Natural killer cell treated with Interleukin-12 subunit alpha and Interleukin-12 subunit beta and Interleukin-15 and Interleukin-18, amount 100 ng/mL, for 72 hours (primary cell): ENCODE measurements at regions not wholly inside any gene's neighbourhood (a gene's known extent, or its start where the extent isn't known, plus 50 kb on each side); places are given as distances from the start of the nearest gene placed in this dataset.
"Not testable (repeated sequence)": the region's sequence is repeated elsewhere in the genome, so short reads cannot be mapped to it uniquely, and the experiment has no call there.

ENCODE experiments used
- ATAC-seq, 2 donors: fragments of 150-1000 bp; cut with Tn5 transposase in 1 of 2; sonication (Bioruptor Pico), chemical (Tn5 transposase) in 1 of 2; 2 replicates each; pipeline ENCODE4 v1.10.0; 2021
- DNase-seq: peaks from one replicate; pipeline ENCODE4 v3.0.0; 2022; ENCODE audit warnings: low spot score
- H3K27ac Mint-ChIP-seq, 2 donors: 1 replicate in 1 of 2; 2 replicates in 1 of 2; pipeline ENCODE4 v1.8.0; 2022; ENCODE audit warnings: mixed read lengths in 2 of 2, mild to moderate bottlenecking in 1 of 2, moderate library complexity in 1 of 2
- H3K27me3 Mint-ChIP-seq, 2 donors: 1 replicate in 1 of 2; 2 replicates in 1 of 2; pipeline ENCODE4 v1.8.0; 2022; ENCODE audit warnings: mixed read lengths in 2 of 2
- H3K36me3 Mint-ChIP-seq: one replicate; pipeline ENCODE4 v1.8.0; 2022; ENCODE audit warnings: mixed read lengths
- H3K4me1 Mint-ChIP-seq, 2 donors: 1 replicate in 1 of 2; 2 replicates in 1 of 2; pipeline ENCODE4 v1.8.0; 2022; ENCODE audit warnings: low read depth in 2 of 2, mixed read lengths in 2 of 2, mild to moderate bottlenecking in 1 of 2
- H3K4me3 Mint-ChIP-seq: one replicate; pipeline ENCODE4 v1.8.0; 2022; ENCODE audit warnings: mixed read lengths
- H3K9me3 Mint-ChIP-seq: 2 replicates; pipeline ENCODE4 v1.8.0; 2022; ENCODE audit warnings: mixed read lengths

GRCh38 chr12:9306004-9306403 lies 97.8 kb upstream of the PZP start:
- not testable (repeated sequence) for DNase-seq, H3K9me3 Mint-ChIP-seq, ATAC-seq, H3K36me3 Mint-ChIP-seq, H3K27ac Mint-ChIP-seq, H3K4me3 Mint-ChIP-seq, H3K27me3 Mint-ChIP-seq, H3K4me1 Mint-ChIP-seq

- H3K27me3 Mint-ChIP-seq, DNase-seq, H3K36me3 Mint-ChIP-seq, H3K27ac Mint-ChIP-seq, H3K9me3 Mint-ChIP-seq, H3K4me3 Mint-ChIP-seq, ATAC-seq, H3K4me1 Mint-ChIP-seq: not testable (repeated sequence)
These were observed 96.3 kb upstream of the PZP start for GRCh38 chr12:9304540-9304939.

- H3K27me3 Mint-ChIP-seq, H3K4me1 Mint-ChIP-seq, H3K9me3 Mint-ChIP-seq, ATAC-seq, H3K36me3 Mint-ChIP-seq, H3K27ac Mint-ChIP-seq, H3K4me3 Mint-ChIP-seq, DNase-seq: not testable (repeated sequence)
These were observed 87.7 kb upstream of the PZP start for GRCh38 chr12:9295872-9296271.

- not testable (repeated sequence) for H3K4me1 Mint-ChIP-seq, DNase-seq, H3K9me3 Mint-ChIP-seq, H3K36me3 Mint-ChIP-seq, H3K27ac Mint-ChIP-seq, H3K4me3 Mint-ChIP-seq, H3K27me3 Mint-ChIP-seq
- peak in 1 of 2 donors; percentile 29 for ATAC-seq
These were observed 86.0 kb upstream of the PZP start for GRCh38 chr12:9294072-9294620.

- H3K27me3 Mint-ChIP-seq, DNase-seq, ATAC-seq, H3K36me3 Mint-ChIP-seq, H3K4me1 Mint-ChIP-seq, H3K9me3 Mint-ChIP-seq, H3K27ac Mint-ChIP-seq, H3K4me3 Mint-ChIP-seq: not testable (repeated sequence)
These were observed 85.2 kb upstream of the PZP start for GRCh38 chr12:9293391-9293790.

GRCh38 chr12:9289984-9290383 lies 81.8 kb upstream of the PZP start:
- not testable (repeated sequence) for ATAC-seq, H3K4me1 Mint-ChIP-seq, H3K9me3 Mint-ChIP-seq, H3K36me3 Mint-ChIP-seq, H3K27ac Mint-ChIP-seq, H3K27me3 Mint-ChIP-seq, H3K4me3 Mint-ChIP-seq, DNase-seq

GRCh38 chr12:9284724-9285123 lies 76.5 kb upstream of the PZP start:
- H3K27ac Mint-ChIP-seq, H3K36me3 Mint-ChIP-seq, DNase-seq, ATAC-seq, H3K4me1 Mint-ChIP-seq, H3K9me3 Mint-ChIP-seq: not testable (repeated sequence)
- Mint-ChIP-seq H3K4me3 (peak overlapping the region; percentile 98), H3K27me3 (peaks cover 10 to 11% of the 10 kb centered on the region in 2 donors)

- ATAC-seq, result peak in 1 of 2 donors; percentile 59
- H3K27me3 Mint-ChIP-seq, result peaks cover 10 to 11% of the 10 kb centered on the region in 2 donors
These were observed 76.0 kb upstream of the PZP start for GRCh38 chr12:9284197-9284596.

GRCh38 chr12:9283346-9284095 lies 75.3 kb upstream of the PZP start:
- H3K27ac Mint-ChIP-seq, result peak overlapping the region; percentile 66 to 96
- H3K9me3 Mint-ChIP-seq, H3K36me3 Mint-ChIP-seq, H3K4me1 Mint-ChIP-seq: not testable (repeated sequence)
- ATAC-seq (peak; percentile 81 to 97), DNase-seq (peak; percentile 84)
- H3K4me3 Mint-ChIP-seq, result peak overlapping the region; percentile 98
- H3K27me3 Mint-ChIP-seq, result peaks cover 11% of the 10 kb centered on the region in 2 donors

More at GRCh38 chr12:9284197-9284596, 76.0 kb upstream of the PZP start:
- Mint-ChIP-seq H3K4me3 (peak overlapping the region; percentile 98), H3K27ac (peak overlapping the region in 1 of 2 donors; percentile 96)
- H3K9me3 Mint-ChIP-seq, DNase-seq, H3K36me3 Mint-ChIP-seq, H3K4me1 Mint-ChIP-seq: not testable (repeated sequence)

GRCh38 chr12:9276990-9277389 lies 68.8 kb upstream of the PZP start:
- no peak for DNase-seq
- no peak for ATAC-seq
- Mint-ChIP-seq H3K27ac (no peak overlapping the region), H3K4me1 (no peaks in the 10 kb centered on the region), H3K9me3 (no peaks in the 10 kb centered on the region), H3K4me3 (no peak overlapping the region), H3K27me3 (peaks cover 21 to 29% of the 10 kb centered on the region in 2 donors), H3K36me3 (no peaks in the 10 kb centered on the region)

GRCh38 chr12:9273276-9273675 lies 65.1 kb upstream of the PZP start:
- H3K27ac Mint-ChIP-seq, result no peak overlapping the region
- H3K36me3 Mint-ChIP-seq, result no peaks in the 10 kb centered on the region
- peaks cover 18 to 23% of the 10 kb centered on the region in 2 donors for H3K27me3 Mint-ChIP-seq
- H3K4me1 Mint-ChIP-seq, result no peaks in the 10 kb centered on the region
- DNase-seq, result no peak
- ATAC-seq, result no peak
- H3K4me3 Mint-ChIP-seq, result no peak overlapping the region
- no peaks in the 10 kb centered on the region for H3K9me3 Mint-ChIP-seq

- Mint-ChIP-seq H3K27me3 (peaks cover 14 to 16% of the 10 kb centered on the region in 2 donors), H3K36me3 (no peaks in the 10 kb centered on the region), H3K27ac (no peak overlapping the region), H3K9me3 (no peaks in the 10 kb centered on the region), H3K4me3 (no peak overlapping the region), H3K4me1 (no peaks in the 10 kb centered on the region)
- ATAC-seq, result no peak
- no peak for DNase-seq
These were observed 63.7 kb upstream of the PZP start for GRCh38 chr12:9271875-9272274.

- Mint-ChIP-seq H3K27me3 (peaks cover 2 to 9% of the 10 kb centered on the region in 2 donors), H3K36me3 (no peaks in the 10 kb centered on the region), H3K4me3 (no peak overlapping the region), H3K27ac (no peak overlapping the region), H3K9me3 (no peaks in the 10 kb centered on the region), H3K4me1 (no peaks in the 10 kb centered on the region)
- DNase-seq (no peak), ATAC-seq (no peak)
These were observed 56.4 kb upstream of the PZP start for GRCh38 chr12:9264546-9264945.

- no peak for ATAC-seq
- H3K27ac Mint-ChIP-seq, result no peak overlapping the region
- H3K4me1 Mint-ChIP-seq, result peaks cover 0 to 4% of the 10 kb centered on the region in 2 donors
- no peaks in the 10 kb centered on the region for H3K36me3 Mint-ChIP-seq
- DNase-seq, result no peak
- H3K9me3 Mint-ChIP-seq, result no peaks in the 10 kb centered on the region
- H3K4me3 Mint-ChIP-seq, result no peak overlapping the region
- H3K27me3 Mint-ChIP-seq, result peaks cover 2 to 4% of the 10 kb centered on the region in 2 donors
These were observed 52.7 kb upstream of the PZP start for GRCh38 chr12:9260931-9261330.
